Pancreas (tissue), 10 donors: ENCODE measurements at regions not wholly inside any gene's neighbourhood (a gene's known extent, or its start where the extent isn't known, plus 50 kb on each side); places are given as distances from the start of the nearest gene placed in this dataset.

ENCODE experiments used
- ATAC-seq, 4 donors: fragments of 200-7000 bp; cut with Tn5 transposase; one replicate each; pipeline versions ENCODE4 v1.8.0 to v1.9.1; 2020; ENCODE audit warnings: mild to moderate bottlenecking in 4 of 4, moderate library complexity in 4 of 4
- DNase-seq, 6 donors: peaks; one replicate each; pipeline ENCODE4 v3.0.0-alpha.2; 2020
- FAIRE-seq: peaks from 2 replicates; lab custom pipeline; 2012; peaks lifted over from hg19 to GRCh38; lab: Jason Lieb, UNC
- H3K27ac ChIP-seq, 4 donors: fragments of 200-600 bp; sonication (generic); 1 replicate in 3 of 4; 2 replicates in 1 of 4; pipeline versions ENCODE4 v1.5.0 to v1.8.0; 2020
- H3K27me3 ChIP-seq, 4 donors: fragments of 200-600 bp; one replicate each; pipeline ENCODE4 v1.8.0; 2021
- H3K36me3 ChIP-seq, 3 donors: fragments of 200-600 bp; sonication (generic) in 1 of 3; one replicate each; pipeline versions ENCODE4 v1.5.0 to v1.8.0; 2020 to 2021
- H3K4me1 ChIP-seq, 3 donors: fragments of 200-600 bp; one replicate each; pipeline ENCODE4 v1.8.0; 2021
- H3K4me3 ChIP-seq, 4 donors: fragments of 200-600 bp; sonication (generic) in 2 of 4; one replicate each; pipeline versions ENCODE4 v1.5.0 to v1.8.0; 2020 to 2021
- H3K9me3 ChIP-seq, 4 donors: fragments of 200-600 bp; one replicate each; pipeline ENCODE4 v1.8.0; 2021
- CTCF ChIP-seq, 4 donors: fragments of 200-600 bp; sonication (generic) in 3 of 4; IDR thresholded peaks; one replicate each; pipeline versions ENCODE4 v1.5.0 to v1.8.0; 2021; ENCODE audit warnings: antibody characterized with exemption in 4 of 4
- WGBS, 2 donors: extraction: QIAGEN DNeasy Blood & Tissue Kit; methylation state at CpG; one replicate each; pipeline ENCODE4 v1.1.7; 2013; 5-methylcytosine and 5-hydroxymethylcytosine counted together
- intact Hi-C, 3 donors: fragments of 100-400 bp; cut with DNase I; formaldehyde crosslinking; loops; one replicate each; pipeline versions ENCODE4 v1.11.1 to v1.14.2; 2022
- donor health status: healthy with polysubstance abuse.
- donor health status: DM: no; HTN: no; CAD: no; lungs with moderate emphysema.
- donor health status: DM: no; HTN: no; CAD: no.
- donor health status: control.
- donor health status: control.
- donor health status: Bipolar disorder and iron deficiency.
- donor health status: DM: yes; HTN: yes; CAD: no.
- donor health status: DM: no; HTN: no; CAD: no.
- donor health status: DM: no; HTN: no; CAD: no.
- donor health status: DM: yes; HTN: yes; CAD: no.

DNA sequence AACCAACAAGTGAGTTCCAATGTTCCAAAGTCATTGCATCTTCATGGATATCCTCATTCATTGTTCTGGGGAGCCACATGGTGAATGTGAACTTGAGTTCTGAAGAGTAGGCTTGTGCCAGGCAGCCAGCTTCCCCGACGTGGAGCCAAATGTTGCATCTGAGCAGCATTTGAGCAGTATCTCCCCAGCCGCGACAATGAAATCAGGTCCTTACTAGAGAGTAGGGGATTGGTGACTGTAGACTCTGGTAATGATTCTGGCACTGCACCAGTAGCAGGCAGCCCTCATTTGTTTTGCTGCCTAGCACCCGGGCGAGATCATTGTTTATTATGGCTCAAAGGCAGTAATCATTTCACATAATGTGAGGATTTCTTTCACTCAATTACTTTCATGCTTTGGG lies 451.4 kb upstream of the C9orf72 start:
- intact Hi-C loops, result no loop called here
- FAIRE-seq (no peak), ATAC-seq (peak in 1 of 4 donors; percentile 25), DNase-seq (no peak)
- Histone ChIP-seq H3K4me3 (no peak overlapping the region), H3K36me3 (no peaks in the 10 kb centered on the region), H3K27ac (no peak overlapping the region), H3K27me3 (no peaks in the 10 kb centered on the region), H3K9me3 (no peaks in the 10 kb centered on the region), H3K4me1 (no peaks in the 10 kb centered on the region)
- WGBS, 2 donors, result 49 to 60% methylated on average over 6 of the region's 6 CpGs
- TF ChIP-seq CTCF (IDR thresholded peaks at IDR 0.05), result no peak

- H3K9me3 ChIP-seq, result no peaks in the 10 kb centered on the region
- FAIRE-seq (no peak), DNase-seq (no peak), ATAC-seq (no peak)
- no peaks in the 10 kb centered on the region for H3K4me1 ChIP-seq
- intact Hi-C loops, result no loop called here
- WGBS, 2 donors, result 69 to 81% methylated on average over 2 of the region's 2 CpGs
- TF ChIP-seq CTCF (IDR thresholded peaks at IDR 0.05), result no peak
- no peaks in the 10 kb centered on the region for H3K36me3 ChIP-seq
- H3K27ac ChIP-seq, result no peak overlapping the region
- no peaks in the 10 kb centered on the region for H3K27me3 ChIP-seq
- no peak overlapping the region for H3K4me3 ChIP-seq
Observed at GRCh38 chr9:28025186-28025585, 451.9 kb upstream of the C9orf72 start.

DNA sequence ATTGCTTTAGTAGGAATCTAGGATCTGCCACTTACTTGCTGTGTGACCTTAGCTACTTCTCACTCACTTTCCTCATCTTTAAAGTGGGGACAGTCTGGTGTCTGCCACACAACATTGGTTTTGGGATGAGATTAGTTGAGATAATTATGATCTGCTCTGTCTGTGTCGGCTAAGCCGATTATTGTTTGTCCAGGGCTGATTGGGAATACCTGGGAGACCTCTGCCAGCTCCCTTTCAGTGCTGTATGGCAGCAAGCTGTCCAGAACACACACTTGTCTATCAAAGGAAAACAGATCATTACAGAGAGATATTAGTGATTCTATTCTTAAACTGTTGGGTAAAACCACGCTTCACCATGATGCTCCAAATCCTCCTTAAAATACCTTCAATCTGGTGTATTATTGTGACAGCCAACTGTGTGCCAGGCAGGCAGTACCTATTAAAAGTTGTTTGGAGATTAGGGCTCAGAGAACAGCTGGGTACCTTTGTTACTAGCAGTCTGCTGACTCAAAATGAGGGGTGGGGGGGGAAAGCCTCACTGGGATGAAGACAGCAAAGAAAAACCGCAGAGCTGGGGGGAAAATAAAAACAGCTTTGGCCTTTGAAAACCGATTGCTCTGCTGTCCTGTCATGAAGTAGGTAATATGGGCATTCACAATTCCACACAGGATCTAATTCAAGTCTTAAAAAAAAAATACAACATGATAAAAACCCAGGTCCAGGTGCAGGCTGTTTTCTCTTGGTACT lies 458.4 kb upstream of the C9orf72 start:
- ATAC-seq, result no peak
- Histone ChIP-seq H3K36me3 (no peaks in the 10 kb centered on the region), H3K4me3 (no peak overlapping the region), H3K27ac (no peak overlapping the region), H3K4me1 (no peaks in the 10 kb centered on the region), H3K9me3 (no peaks in the 10 kb centered on the region), H3K27me3 (no peaks in the 10 kb centered on the region)
- DNase-seq, result no peak
- 42 to 48% methylated on average over 5 of the region's 5 CpGs for WGBS, 2 donors
- no peak for FAIRE-seq
- intact Hi-C loops, result no loop called here
- no peak for TF ChIP-seq CTCF (IDR thresholded peaks at IDR 0.05)

- ATAC-seq (no peak), FAIRE-seq (no peak), DNase-seq (no peak)
- no peaks in the 10 kb centered on the region for H3K36me3 ChIP-seq
- H3K4me3 ChIP-seq, result no peak overlapping the region
- no peaks in the 10 kb centered on the region for H3K27me3 ChIP-seq
- H3K27ac ChIP-seq, result no peak overlapping the region
- TF ChIP-seq CTCF (IDR thresholded peaks at IDR 0.05), result no peak
- H3K4me1 ChIP-seq, result no peaks in the 10 kb centered on the region
- no peaks in the 10 kb centered on the region for H3K9me3 ChIP-seq
- WGBS, 2 donors, result 68 to 70% methylated on average over 2 of the region's 2 CpGs
- intact Hi-C loops, result no loop called here
Observed at GRCh38 chr9:28032268-28032590, 458.9 kb upstream of the C9orf72 start.

- Histone ChIP-seq H3K36me3 (no peaks in the 10 kb centered on the region), H3K9me3 (no peaks in the 10 kb centered on the region), H3K4me3 (no peak overlapping the region), H3K4me1 (no peaks in the 10 kb centered on the region), H3K27ac (no peak overlapping the region), H3K27me3 (no peaks in the 10 kb centered on the region)
- no peak for TF ChIP-seq CTCF (IDR thresholded peaks at IDR 0.05)
- DNase-seq, result no peak
- no peak for FAIRE-seq
- intact Hi-C loops, result no loop called here
- ATAC-seq, result no peak
- whole genome bisulfite sequencing, 2 donors, result 44 to 53% methylated on average over 6 of the region's 6 CpGs
Observed at GRCh38 chr9:28034242-28034641, 461.0 kb upstream of the C9orf72 start.
